Renal cortex interstitium (tissue), 11 donors: ENCODE measurements at regions not wholly inside any gene's neighbourhood (a gene's known extent, or its start where the extent isn't known, plus 50 kb on each side); places are given as distances from the start of the nearest gene placed in this dataset.
"Not testable (repeated sequence)": the region's sequence is repeated elsewhere in the genome, so short reads cannot be mapped to it uniquely, and the experiment has no call there.

ENCODE experiments used
- DNase-seq, 11 donors: peaks; one replicate each; pipeline ENCODE4 v3.0.0-alpha.2; 2013; ENCODE audit warnings: low read depth in 9 of 11, low spot score in 4 of 11; ENCODE audit errors: extremely low read depth in 1 of 11

DNA sequence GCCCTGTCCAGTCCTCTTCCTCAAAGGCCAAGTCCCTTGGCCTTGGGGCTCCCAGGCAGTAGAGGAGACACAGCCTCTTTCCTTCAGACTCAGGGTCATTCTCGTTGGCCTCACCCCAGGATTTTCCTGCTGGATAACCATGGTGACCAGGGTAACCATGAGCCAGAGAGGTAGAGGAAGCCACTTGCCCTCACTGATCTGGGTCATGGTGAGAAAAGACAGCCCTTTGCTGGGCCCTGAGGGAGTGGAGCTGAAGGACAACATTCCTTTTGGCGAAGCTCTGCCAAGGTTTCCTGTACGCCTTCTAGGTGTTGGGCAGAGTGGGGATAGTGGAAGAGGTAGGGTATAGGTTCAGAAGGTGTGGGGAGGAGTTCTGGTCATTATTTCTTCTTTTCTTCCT, 53.1 kb upstream of the WNT4 start:
- no peak for DNase-seq

DNA sequence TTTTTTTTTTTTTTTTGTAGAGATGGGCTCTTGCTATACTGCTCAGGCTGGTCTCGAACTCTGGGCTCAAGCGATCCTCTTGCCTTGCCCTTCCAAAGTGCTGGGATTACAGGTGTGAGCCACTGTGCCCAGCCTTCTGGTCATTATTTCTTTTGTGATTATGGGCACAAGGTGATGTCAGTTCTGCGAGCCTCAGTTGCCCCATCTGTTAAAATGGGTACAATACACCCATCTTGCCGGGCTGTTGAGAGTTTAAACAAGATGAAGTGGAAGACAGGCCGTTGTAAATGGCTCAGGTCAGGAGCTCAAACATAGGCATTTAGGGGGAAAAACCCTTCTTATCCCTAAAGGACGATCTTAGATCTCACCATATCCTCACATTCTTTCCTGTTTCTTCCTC, 53.7 kb upstream of the WNT4 start:
- DNase-seq: no peak

DNA sequence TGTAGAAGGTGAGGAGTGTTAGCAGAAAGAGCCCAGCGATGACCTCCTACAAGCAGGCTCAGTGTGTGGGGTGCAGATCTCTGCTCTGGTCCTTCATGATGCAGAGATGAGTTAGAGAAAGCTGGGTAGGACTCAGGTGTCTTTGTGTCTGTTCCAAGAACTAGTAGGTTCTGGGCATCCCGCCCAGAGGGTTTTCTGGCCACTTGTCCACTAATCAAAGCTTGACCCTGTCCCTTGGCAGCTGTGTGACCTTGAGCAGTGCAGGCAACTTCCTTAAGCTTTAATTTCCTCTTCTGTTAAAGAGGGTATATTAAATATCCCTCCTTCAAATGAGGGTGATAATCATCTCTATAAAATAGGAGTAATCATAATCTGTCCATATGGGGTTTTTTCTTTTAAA, 54.7 kb upstream of the WNT4 start:
- DNase-seq: no peak

DNA sequence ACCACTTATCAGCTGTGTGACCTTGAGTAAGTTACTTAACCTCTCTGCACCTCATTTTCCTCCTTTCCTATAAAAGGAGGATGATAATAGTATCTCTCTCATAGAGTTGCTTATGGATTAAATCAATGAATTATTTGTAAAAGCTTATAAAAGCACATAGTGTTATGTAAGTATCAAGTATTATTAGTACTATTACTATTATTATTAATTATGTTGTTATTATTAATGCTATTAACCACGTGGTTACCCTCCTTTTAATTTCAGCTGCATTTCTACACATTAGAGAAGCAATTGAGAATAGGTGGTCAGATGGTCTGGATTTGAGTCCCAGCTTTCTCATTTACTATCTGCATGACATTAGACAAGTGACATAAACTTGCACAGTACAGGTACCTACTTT, 58.1 kb upstream of the WNT4 start:
- no peak for DNase-seq

DNA sequence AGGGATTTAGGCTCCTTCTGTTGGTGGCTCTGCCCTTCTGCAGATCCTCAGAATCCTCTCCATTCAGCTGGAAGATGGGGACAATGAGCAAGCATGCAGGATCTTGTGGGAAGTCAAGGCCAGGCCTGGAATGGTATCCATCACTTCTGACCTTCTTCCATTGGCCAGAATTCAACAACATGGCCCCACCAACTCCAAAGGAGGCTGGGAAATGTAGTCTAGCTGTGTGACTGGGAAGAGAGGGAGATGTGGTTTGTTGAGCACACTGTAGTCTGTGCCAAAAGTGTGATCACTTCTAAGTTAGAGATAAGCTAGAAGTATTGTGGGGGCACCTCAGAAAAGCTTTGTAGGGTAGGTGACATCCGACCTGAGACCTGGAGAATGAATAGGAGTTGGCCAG, 60.4 kb upstream of the WNT4 start:
- no peak for DNase-seq

DNA sequence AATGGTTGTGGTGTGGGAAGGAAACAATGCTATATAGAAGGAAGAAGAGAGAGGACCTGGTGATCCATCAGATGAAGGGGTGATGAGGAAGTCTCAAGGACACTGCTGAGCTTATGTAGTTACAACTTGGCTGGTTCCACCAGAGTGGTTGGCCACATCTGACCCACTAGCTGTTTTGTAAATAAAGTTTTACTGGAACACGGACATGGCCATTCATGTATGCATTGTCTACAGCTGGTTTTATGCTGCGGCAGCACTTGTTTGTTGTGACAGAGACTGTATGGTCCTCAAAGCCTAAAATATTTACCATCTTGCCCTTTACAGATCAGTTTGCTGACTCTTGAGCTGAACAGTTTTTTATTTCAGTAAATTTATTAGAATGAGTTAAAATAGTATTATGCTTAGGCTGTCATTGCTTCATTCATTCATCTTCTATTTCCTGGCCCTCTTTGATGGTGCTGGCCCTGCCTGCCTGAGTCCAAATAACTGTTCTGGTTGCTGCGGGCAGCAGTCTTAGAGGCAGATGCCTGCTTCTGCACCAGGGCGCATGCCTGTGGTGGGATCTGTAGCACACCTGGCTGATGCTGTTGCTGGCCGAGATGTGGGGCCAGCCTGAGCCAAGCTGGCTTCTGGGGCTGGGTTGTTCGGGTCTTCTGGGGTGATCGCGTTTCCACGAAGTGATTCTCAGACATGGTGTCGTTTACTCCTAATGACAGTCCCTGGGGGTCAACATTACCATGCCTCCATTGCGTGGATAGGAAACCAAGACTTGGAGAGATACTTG, 61.4 kb upstream of the WNT4 start:
- no peak for DNase-seq

DNA sequence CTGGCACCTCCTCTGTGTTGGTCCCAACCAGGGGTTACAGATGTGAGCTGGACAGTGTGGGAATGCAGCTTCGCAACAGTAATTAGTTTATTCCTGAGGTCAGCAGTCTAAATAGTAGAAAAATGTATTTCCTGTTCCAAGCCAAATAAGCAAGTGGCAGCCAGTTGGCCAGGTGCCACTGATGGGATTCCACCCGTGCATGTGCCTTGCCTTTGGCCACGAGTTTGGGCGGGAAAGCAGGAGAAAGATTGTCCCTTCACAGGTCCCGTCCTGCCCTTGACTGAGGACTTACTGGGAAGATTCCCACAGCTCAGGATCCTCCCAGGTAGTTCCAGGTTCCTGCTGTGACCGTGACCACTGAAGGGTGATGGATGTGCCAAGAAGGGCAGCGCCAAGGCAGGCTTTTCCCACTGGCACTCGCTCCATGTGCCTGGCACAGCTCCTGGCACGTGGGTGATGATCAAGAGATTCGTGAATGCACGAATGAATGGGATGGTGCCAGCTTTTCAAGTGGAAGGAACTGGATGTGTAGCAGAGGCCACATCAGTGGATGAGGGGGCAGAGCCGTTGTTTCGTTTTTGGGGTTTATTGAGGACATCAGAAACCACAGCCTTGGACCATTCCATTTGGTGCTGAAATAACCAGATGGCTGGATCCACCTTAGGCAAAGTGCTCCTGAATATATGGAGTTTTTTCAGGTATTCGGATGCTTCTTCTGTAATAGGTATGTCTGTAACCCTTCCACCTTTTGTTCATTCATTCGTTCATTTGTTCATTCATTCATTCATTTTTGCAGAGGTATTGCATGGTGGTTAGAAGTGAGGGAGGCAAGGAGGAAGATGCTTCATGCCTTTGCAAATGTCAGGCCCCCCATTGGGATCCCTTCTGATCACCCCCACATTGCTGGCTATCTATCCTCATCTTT, 62.4 kb upstream of the WNT4 start:
- DNase-seq: no peak

DNA sequence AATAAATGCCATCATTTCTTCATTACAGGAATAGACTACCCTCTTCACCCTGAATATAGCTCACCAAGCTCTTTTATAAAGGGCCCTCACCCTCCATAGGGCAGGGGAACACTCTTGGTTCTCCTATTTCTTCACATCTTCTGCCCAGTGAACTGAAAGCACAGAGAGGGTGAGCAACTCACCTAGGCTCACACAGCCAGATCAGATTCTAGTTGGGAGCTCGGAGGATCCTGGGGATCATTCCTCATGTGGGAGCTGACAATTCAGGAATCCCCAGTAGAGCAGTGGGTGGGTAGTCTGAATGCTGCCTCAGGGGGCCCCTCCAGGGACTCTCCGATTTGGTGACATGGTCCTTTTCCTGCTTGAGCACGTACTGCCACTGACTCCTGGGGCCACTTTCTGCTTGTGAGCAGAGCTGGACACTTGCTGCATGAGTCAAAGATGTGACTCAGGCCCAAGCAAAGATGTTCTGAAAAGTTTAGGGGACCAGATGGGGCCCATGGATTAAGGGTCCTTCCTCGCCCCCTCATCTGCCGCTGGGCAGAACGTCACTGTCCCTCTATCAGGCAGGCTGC, 63.7 kb upstream of the WNT4 start:
- DNase-seq: no peak

DNA sequence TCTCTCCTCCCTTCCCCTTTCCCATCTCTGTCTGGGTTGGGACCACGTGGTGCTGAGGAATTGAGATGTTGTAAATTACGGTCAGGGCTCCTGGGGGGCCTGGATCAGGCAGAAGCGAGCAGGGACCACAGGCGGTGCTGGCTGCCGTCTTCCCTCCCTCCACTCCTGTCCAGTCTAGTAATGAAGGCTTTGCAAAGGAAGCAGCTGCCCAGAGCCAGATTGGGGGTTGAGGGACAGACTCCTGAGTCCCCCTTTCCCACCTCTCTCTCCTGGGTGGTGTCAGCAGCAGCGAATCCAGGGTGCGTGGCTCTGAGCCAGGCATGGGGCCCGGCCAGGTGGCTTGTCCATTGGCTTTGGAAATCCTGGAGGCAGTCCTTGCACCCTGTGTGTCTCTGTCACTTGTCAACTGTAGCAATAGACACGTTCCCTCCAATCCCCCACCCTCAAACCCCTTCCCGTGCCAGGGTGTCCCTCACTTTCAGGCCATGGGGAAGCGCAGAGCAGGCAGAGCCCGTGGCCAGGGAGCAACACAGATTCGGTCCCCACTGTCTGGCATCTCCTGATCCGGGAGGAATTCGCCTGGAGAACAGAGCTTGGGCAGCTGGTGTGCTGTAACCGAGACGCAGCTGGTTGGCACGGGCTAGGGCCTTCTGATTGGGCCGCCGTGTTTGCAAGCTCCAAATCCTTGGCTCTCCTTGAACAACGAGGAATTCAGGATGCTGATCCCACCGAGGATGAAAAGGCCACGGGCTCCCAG, 64.8 kb upstream of the WNT4 start:
- no peak for DNase-seq

DNA sequence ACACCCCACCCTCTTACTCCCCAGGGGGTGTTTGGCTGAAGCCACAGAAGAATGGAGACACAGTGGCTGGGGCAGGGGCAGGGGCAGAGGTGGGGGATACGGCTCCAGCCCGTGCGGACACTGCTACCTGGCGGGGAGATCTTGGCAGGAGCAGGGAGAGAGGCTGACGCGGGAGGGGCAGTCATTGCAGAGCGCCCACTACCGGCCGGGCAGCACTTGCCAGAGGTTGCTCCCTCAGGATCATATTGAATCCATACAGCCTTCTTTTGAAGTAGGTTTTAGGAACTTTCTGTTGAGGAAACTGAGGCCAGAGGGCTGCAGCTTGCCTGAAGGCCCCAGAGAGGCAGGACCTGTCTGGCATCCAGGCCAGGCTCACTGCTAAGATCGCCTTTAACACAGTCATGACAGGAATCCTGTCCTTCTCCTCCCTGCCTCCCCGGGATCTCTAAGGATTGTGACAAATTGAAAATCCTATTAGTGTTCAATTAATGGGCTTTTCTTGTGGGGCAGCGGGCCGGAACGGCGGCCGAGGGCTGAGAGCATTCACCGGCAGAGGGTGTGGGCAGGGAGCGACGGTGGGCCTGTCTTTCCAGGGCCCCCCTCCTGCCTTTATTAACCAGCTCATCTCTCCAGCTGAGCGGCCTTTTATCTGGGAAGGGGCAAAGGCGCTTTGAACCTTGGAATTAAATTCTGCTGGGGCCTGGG, 65.5 kb upstream of the WNT4 start:
- DNase-seq: no peak

DNA sequence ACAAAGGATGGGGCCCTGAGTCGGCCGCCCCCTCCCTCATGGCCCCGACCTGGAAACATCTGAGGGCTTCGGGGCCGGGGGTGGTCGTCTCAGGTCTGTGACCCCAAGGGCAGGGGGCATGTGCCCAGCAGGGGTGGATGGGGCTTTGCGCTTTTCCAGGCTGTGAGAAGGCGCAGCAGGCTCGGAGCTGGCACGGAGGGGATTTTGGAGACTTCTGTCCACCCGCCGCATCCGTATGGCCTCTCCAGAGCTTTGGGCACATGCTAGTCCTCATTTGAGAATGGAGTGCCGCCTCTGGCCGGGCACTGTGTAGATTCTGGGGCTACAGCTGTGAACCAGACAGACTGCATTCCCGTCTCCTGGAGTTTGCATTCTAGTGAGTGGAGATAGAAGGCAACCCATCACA, 66.1 kb upstream of the WNT4 start:
- no peak for DNase-seq

DNA sequence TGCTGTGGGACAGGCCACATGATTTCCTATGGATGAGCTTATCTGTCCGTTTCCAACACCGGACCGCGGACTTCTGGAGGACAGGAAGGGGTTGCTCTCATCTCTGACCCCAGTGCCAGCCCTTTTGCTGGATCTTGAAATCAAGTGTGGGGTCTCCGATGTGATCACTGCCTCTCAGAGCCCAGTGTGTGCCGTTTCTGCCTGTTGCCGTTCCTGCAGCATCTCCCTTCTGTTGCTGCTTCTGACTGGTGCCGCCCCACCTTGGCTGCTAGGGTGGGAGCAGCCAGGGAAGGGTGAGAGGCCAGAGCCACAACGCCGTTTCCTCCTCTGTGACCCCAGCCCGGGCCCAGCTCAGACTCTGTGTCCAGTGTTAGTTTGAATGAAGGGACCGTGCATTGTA, 67.3 kb upstream of the WNT4 start:
- DNase-seq: no peak

DNA sequence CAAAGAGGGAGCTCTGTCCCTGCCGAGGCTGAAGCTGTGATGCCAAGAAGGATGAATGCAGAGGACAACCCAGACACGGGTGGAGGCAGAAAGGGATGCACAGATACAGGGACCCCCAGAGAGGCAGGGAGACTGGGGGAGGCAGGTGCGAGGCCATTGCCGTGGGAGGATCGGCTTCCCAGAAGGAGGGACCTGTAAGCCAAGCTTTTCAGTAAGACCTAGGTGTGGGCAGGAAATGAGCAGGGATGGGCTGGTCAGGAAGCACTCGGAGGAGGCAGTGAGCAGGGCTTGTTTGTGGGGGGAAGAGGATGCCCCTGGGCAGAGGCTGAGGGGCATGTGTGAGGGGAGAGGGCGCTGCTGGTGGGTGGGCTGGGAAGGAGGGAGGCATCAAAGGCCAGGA, 67.7 kb upstream of the WNT4 start:
- DNase-seq: no peak

DNA sequence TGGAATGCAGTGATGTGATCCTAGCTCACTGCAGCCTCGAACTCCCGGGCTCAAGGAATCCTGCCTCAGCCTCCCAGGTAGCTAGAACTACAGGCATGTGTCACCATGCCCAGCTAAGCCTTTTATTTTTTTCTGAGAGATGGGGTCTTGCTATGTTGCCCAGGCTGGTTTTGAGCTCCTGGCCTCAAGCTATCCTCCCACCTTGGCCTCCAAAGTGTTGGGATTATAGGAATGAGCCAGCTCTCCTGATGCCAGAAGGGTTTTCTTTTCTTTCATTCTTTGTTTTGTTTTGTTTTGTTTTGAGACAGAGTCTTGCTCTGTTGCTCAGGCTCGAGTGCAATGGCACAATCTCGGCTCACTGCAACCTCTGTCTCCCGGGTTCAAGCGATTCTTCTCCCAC, 68.6 kb upstream of the WNT4 start:
- not testable (repeated sequence) for DNase-seq

DNA sequence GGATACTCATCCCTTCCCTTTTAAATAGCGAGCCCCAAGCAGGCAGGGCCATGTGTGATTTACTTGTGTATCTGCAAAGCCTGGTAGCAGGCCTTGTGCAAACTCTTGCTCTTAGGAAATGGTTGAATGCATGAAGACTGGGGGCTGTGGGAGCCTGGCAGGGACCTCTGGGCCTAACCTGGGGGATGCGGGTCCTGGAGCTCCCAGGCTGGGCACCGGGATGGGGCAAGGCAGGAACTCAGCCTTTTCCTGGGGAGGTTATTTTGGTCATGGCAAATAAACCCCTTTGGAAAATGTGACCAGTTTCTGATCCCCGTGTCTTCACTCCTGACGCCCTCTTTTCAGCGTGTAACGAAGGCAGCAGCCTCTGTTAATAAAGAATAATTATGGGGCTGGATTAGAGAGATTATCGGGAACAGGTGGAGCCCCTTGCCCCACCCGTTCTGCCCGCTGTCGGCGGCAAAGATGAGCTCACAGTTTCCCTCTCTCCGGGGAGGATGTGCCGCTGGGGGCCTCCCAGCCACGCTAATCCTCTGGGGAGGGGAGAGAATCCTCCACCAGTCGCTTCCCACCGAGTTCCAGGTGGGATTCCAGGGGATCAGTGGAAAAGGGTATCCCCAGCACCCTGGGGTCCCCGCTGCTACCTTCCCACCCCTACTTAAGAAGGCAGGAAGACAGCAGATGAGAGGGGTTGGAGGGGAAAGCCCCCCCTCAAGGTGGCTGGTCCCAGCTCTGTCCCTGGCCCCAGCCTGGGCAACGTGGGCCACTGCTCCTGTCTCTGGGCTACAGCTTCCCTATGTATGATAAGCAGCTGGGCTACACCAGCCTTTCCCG, 69.7 kb upstream of the WNT4 start:
- no peak for DNase-seq

DNA sequence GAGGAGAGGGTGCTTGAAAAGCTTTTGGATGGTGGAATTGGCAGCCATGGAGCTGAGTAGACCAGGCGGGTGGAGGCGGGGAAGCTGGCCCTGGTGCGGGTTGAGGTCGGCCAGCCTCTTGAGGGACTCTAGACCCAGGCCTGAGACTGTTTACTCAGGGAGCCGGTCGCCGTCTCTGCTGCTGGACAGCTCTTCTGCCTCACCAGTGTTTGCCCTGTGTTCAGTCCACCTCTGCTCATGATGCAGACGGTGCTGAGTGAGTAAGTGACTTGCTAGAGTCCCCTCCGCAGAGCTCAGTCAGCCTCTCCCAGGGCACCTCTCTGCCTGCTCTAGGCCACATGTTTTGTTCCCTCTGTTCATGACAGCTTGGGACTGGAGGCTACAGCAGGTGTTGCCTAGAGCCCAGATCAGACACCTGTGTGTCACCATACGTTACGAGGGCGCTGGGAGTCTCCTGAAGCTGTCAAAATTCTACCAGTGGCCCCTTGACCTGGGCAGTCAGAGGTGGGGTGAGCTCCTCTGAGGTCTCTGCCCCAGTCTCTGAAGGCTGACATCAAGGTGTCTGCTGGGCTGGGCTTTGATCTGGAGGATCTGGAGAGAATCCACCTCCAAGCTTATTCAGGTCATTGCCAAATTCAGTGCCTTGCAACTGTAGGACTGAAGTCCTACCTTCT, 73.5 kb upstream of the WNT4 start:
- no peak for DNase-seq

DNA sequence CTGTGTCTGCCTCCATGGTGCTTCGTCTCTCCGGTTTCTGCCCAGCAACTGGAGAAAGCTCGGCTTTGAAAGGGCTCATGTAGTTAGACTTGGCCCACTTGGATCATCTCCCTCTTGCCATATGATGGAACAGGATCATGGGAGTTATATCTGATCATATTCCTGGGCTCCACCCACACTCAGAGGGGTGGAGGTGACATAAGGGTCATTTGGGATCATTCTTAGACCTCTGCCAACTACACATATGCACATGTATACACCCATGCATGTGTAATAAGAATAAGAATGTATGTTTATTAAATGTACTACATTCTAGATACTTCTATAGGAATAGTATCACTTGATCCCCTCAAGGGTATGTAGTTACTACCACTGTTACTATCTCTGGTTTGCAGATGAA, 74.1 kb upstream of the WNT4 start:
- no peak for DNase-seq
